SIG-M5 treated with dmso at 0.1 percent for 504 hours (cell line): ENCODE measurements at regions not wholly inside any gene's neighbourhood (a gene's known extent, or its start where the extent isn't known, plus 50 kb on each side); places are given as distances from the start of the nearest gene placed in this dataset.
"Not testable (repeated sequence)": the region's sequence is repeated elsewhere in the genome, so short reads cannot be mapped to it uniquely, and the experiment has no call there.

Experiments used
- DNase-seq: peaks from one replicate; lab custom pipeline; 2025; ENCODE audit not compliant: unreplicated experiment; lab: John Stamatoyannopoulos, UW

GRCh38 chr3:87895983-87896382 lies 162.8 kb downstream of the CGGBP1 start:
- no peak for DNase-seq

DNA sequence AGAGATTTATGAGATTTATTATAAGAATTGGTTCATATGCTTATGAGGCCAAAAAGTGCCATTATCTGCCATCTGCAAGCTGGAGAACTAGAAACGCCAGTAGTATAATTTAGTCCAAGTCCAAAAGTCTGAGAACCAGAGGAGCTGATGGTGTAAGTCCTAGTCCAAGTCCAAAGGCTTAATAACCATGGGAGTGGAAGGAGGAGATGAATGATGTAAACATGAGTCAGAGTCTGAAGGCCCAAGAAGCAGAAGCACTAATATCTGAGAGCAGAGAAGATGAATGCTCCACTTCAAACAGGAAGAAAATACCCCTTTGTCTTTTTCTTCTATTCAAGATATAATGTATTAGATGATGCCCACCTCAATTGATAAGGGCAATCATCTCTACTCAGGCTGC lies 185.7 kb downstream of the CGGBP1 start:
- DNase-seq: no peak

GRCh38 chr3:87867001-87867400 lies 191.8 kb downstream of the CGGBP1 start:
- no peak for DNase-seq

DNA sequence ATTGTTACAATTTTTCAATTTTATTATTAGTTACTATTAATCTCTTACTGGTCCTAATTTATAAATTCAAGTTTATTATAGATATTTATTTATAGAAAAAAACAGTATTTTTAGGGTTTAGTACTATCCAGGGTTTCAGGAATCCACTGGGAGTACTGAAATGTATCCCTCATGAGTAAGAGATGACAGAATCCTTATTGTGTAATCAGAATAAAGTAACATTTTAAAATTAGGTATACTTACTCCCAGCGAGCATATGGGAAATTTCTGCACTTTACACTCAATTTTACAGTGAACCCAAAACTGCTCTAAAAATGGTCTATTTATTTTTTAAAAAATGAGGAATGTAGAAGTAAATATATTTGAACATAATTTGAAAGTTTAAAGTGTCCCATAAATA lies 202.7 kb downstream of the CGGBP1 start:
- DNase-seq: no peak

DNA sequence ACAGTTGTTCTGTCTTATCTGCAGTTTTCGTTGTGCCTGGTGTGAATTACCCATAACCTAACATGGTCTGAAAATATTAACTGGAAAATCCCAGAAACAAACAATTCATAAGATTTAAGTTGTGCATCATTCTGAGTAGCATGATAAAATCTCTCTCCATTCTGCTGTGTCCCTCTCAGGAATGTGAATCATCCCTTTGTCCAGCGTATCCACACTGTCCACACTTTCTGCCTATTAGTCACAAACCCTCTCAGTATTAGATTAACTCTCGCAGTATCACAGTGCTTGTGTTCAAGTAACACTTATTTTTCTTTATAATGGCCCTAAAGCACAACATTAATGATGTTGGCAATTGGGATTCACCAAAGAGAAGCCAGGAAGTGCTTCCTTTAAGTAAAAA lies 203.2 kb downstream of the CGGBP1 start:
- no peak for DNase-seq

GRCh38 chr3:87855211-87855610 lies 203.6 kb downstream of the CGGBP1 start:
- no peak for DNase-seq

- no peak for DNase-seq
Measured at GRCh38 chr3:87848003-87848402, 210.8 kb downstream of the CGGBP1 start.

DNA sequence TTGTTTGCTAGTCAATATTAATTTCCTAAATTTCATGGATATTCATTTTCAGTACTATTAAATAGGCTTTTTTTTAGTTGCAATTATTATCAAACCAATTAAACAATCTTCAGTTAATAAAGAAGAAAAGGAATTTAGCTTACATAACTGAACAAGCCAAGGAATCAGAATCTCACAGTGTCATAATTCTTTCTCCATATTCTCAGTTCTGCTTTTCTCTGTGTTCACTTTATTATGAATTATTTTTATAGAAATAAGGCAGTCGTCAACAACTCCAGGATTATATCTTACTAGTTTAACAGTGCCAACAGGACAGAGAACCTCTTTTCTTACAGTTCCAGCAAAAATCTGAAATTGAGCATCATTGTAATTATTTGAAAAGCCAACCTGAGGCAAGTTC lies 221.7 kb downstream of the CGGBP1 start:
- DNase-seq: peak; percentile 1

DNA sequence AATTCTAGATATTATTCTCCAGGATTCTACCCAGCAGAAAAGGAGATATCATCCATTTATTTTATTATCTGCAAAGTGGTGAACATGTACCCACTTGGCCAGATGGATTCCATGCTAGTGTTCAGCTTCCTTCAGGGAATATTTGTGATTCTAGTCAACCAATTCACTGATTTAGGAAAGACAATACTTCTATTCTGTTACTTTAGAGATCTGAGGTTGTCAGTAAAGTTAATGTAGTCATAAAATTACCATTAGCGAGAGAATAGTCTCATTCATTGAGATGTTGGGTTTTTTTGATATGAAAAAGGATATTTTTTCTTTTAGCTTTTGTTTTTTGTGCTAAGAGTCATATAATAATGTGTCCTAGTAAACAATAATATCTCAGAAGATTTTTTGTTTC lies 222.8 kb downstream of the CGGBP1 start:
- DNase-seq: no peak

GRCh38 chr3:87835236-87835635 lies 223.6 kb downstream of the CGGBP1 start:
- DNase-seq: no peak

DNA sequence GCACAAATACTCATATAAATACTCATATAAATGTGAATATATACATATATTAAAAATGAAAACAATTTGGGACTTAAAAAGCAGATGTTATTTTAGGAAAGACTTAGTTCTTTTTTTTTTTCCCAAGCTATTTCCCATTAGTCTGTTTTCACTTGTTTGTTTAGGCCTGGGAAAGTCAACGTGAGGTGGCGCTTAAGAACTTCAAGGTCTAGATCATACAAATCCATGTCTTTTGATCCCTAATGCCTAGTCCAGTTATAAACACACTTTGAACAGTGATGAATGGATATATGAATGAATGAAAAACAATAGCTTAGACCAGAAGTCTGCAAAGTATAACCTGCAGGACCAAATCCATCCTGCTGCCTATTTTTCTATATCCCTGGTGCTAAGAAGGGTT lies 224.5 kb downstream of the CGGBP1 start:
- DNase-seq: no peak

DNA sequence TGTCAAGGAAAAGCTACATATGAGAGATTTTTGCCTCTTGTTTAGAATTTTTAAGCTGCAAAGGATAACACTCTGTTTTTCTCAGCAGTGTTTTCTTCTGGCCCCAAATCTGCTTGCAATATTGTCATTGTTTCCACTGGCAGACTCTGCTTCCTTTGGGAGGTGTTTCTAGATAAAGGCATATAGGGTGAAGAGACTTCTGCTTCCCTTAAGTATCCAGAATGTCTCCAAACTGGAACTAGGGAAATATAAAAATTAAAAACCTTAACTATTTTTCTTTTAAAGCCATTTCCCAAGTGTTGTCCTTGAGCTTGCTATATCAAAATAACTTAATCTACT lies 225.8 kb downstream of the CGGBP1 start:
- no peak for DNase-seq

DNA sequence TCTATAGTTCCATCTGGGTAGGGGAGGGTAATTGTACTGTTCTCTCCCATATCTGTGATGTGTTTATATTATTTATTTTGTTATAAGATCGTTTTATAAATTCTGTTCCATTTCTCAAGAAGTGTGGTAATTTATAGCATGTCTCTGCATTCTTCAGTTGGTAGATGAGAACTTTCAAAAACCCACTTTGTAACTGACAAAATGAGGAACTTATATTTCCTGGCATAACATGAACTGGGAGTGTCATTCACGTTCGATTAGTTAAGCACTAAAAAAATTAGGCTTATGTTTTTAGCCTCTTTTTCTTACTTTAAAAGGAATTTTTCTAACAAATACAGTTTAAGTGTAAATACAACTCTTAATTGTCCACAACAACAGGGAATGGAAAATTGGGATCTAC lies 230.8 kb downstream of the CGGBP1 start:
- peak; percentile 51 for DNase-seq

- no peak for DNase-seq
Measured at GRCh38 chr3:87822563-87822962, 236.2 kb downstream of the CGGBP1 start.

GRCh38 chr3:87813503-87813902 lies 245.3 kb downstream of the CGGBP1 start:
- not testable (repeated sequence) for DNase-seq

DNA sequence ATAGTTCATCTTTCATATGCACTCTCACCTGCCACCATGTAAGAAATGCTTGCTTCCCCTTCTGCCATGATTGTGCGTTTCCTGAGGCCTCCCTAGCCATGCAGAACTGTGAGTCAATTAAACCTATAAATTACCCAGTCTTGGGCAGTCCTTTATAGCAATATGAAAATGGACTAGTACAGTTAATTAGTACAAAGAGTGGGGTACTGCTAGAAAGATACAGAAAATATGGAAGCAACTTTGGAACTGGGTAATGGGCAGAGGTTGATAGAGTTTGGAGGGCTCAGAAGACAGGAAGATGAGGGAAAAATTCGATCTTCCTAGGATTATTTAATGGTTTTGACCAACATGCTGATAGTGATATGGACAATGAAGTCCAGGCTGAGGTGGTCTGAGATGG lies 246.9 kb downstream of the CGGBP1 start:
- DNase-seq: no peak

GRCh38 chr3:87810452-87811016 lies 248.3 kb downstream of the CGGBP1 start:
- no peak for DNase-seq

- DNase-seq: no peak
Measured at GRCh38 chr3:87805670-87806069, 253.1 kb downstream of the CGGBP1 start.

DNA sequence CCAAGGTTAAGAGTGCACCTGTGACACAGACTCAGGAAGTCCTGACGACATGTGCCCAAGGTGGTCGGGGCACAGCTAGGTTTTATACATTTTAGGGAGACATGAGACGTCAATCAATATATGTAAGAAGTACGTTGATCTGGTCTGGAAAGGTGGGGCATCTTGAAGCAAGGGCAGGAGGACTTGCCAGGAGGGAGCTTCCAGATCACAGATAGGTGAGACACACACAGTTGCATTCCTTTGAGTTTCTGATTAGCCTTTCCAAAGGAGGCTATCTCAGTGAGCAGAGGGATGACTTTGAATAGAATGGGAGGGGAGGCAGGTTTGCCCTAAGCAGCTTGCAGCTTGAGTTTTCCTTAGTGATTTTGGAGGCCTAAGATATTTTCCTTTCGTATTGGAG lies 257.4 kb downstream of the CGGBP1 start:
- DNase-seq: no peak

GRCh38 chr3:87800516-87800915 lies 258.3 kb downstream of the CGGBP1 start:
- DNase-seq: no peak

- DNase-seq: no peak
Measured at GRCh38 chr3:87798567-87798947, 260.2 kb downstream of the CGGBP1 start.

DNA sequence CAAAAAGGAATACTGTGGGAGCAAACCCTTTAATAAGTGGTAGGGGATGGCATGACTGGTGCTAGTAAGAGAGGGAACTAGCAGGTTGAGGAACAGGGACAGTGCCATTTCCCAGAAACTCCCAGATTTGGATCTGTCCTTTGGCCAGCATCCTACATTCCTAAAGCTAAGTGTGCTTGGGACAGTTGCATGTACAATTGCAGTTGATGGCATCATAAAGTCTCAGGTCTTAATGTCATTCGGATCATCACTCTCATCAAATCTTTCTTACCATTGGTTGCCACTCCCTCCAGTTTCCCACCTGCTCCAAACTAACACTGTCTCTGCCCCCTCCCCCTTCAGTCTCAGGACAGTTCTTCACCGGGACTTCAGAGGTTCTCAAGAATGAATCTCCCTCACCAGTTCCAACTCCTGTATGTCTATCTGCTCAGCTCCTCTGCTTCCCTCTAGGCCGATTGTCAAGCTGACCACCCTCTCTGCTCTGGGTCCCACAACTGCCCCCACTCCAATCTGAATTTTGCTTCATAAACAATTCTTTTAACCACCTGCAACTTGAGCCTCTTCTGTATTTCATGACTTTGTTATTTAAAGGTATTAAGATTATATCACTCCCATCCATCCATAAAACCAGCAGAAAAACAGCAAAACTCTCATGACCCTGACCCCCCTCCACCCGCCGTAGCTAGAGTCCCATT lies 260.8 kb downstream of the CGGBP1 start:
- DNase-seq: no peak

GRCh38 chr3:87796843-87797185 lies 262.0 kb downstream of the CGGBP1 start:
- DNase-seq: no peak
